ENCODE measurements at regions not wholly inside any gene's neighbourhood (a gene's known extent, or its start where the extent isn't known, plus 50 kb on each side); places are given as distances from the start of the nearest gene placed in this dataset.

DNA sequence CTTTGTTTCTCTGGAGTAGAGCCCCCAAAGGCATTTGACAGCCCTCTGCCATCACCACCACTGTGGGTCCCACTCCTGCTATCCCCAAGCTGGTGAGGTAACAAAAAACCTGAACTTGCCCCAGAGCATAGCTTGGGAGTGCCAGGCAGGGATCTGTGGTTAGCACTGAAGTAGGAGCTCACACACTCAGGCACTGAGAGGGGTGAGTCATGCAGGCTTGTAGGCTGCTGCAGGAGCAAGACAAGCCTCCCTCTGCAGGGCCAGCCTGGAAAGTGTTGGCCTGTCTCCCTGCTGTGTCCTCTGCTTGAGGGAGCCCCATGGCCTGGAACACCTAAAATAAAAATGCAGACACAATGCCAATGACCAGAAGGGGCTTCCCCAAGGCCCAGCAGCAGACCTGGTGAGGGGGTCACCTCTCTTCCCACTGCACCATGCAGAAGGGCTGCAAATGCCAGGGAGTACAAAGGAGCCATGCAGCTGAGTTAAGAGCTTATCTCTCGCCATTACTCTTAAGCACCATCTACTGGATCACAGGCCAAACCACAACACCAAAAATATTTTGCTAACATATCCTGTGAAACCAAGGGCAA is 108.9 kb upstream of the POGK start:
- H3K4me3 Mint-ChIP-seq, result no peak overlapping the region
- H3K36me3 Mint-ChIP-seq, result no peaks in the 10 kb centered on the region
- no peak for DNase-seq (ENCODE audit: low spot score in 2 of 2, unreplicated experiment in 2 of 2)
- H3K4me1 Mint-ChIP-seq, result no peaks in the 10 kb centered on the region
- peaks cover 72% of the 10 kb centered on the region for H3K9me3 Mint-ChIP-seq
- no peaks in the 10 kb centered on the region for H3K27me3 Mint-ChIP-seq (ENCODE audit: low read depth)
- H3K27ac Mint-ChIP-seq, result no peak overlapping the region
- TF ChIP-seq, protein P1, sequence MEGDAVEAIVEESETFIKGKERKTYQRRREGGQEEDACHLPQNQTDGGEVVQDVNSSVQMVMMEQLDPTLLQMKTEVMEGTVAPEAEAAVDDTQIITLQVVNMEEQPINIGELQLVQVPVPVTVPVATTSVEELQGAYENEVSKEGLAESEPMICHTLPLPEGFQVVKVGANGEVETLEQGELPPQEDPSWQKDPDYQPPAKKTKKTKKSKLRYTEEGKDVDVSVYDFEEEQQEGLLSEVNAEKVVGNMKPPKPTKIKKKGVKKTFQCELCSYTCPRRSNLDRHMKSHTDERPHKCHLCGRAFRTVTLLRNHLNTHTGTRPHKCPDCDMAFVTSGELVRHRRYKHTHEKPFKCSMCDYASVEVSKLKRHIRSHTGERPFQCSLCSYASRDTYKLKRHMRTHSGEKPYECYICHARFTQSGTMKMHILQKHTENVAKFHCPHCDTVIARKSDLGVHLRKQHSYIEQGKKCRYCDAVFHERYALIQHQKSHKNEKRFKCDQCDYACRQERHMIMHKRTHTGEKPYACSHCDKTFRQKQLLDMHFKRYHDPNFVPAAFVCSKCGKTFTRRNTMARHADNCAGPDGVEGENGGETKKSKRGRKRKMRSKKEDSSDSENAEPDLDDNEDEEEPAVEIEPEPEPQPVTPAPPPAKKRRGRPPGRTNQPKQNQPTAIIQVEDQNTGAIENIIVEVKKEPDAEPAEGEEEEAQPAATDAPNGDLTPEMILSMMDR (IDR thresholded peaks at IDR 0.05; ENCODE audit: unreplicated experiment), result no peak

DNA sequence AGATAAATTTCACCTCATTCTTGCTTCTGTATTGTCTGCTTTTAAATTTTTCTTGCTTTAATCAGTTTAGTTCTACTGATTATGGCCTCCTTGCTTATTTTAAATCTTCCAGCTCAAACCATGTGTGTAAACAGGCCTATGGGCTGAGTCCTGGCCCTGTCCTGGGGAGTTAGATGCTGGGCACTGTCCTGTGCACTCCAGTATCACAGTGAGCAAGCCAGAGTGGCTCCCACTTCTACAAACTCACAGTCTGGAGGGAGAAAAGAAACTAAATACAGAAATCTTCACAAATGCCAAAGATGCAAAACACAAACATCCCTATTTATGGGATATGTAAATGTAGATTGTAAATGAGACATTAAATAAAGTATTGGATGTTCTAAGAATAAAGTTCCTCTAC is 101.1 kb upstream of the POGK start:
- TF ChIP-seq, protein P1 (IDR thresholded peaks at IDR 0.05; ENCODE audit: unreplicated experiment), result no peak
- Mint-ChIP-seq H3K36me3 (no peaks in the 10 kb centered on the region), H3K4me3 (no peak overlapping the region), H3K4me1 (no peaks in the 10 kb centered on the region), H3K27ac (no peak overlapping the region), H3K27me3 (ENCODE audit: low read depth) (no peaks in the 10 kb centered on the region), H3K9me3 (peaks cover 25% of the 10 kb centered on the region)
- DNase-seq (ENCODE audit: low spot score in 2 of 2, unreplicated experiment in 2 of 2), result no peak

DNA sequence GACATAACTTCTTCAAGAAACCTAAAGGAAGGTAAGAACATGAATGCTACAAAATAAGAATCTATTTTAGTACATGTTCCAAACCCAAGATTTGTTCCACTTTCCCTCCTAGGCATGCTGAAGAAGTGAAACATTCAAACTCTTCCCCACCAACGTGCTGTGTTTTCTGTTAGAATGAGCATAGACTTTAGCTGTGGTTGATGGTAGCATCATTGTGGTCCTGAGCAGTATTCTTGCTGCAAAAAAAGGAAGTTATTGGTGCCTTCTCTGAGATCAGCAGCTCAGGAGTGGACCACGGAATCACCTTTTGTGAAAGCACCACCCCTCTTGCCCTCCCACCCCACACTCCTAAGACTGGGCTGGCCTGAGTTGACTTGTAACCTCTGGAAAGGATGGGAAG is 100.4 kb upstream of the POGK start:
- DNase-seq (ENCODE audit: low spot score in 2 of 2, unreplicated experiment in 2 of 2), result no peak
- H3K36me3 Mint-ChIP-seq, result no peaks in the 10 kb centered on the region
- H3K4me3 Mint-ChIP-seq, result no peak overlapping the region
- no peaks in the 10 kb centered on the region for H3K4me1 Mint-ChIP-seq
- peaks cover 21% of the 10 kb centered on the region for H3K9me3 Mint-ChIP-seq
- no peak overlapping the region for H3K27ac Mint-ChIP-seq
- H3K27me3 Mint-ChIP-seq (ENCODE audit: low read depth), result no peaks in the 10 kb centered on the region
- TF ChIP-seq, protein P1 (IDR thresholded peaks at IDR 0.05; ENCODE audit: unreplicated experiment), result no peak

DNA sequence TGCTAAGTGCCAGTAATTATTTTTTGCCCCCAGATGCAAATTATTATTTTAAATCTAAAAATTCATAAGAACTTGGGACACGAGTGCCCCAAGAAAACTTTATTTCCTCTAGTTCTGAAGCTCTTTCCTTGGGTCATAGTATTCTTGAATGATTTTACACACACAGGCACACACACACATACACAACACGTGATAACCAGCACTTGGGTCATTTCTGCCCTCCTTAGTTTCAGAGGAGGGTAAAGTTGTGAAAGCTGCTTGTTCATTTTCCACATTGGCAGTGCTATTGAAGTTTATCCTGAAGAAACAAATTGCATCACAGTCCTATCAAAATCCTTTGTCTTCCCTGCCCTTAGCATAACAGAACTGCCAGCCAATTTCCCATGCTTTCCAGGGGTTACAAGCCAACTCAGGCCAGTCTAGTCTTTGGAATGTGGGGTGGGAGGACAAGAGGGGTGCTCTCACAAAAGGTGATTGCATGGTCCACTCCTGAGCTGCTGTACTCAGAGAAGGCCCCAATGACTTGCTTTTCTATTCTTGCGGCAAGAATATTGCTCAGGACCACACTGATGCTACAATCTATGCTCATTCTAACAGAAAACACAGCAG is 98.5 kb upstream of the POGK start:
- no peak overlapping the region for H3K27ac Mint-ChIP-seq
- no peak for DNase-seq (ENCODE audit: low spot score in 2 of 2, unreplicated experiment in 2 of 2)

DNA sequence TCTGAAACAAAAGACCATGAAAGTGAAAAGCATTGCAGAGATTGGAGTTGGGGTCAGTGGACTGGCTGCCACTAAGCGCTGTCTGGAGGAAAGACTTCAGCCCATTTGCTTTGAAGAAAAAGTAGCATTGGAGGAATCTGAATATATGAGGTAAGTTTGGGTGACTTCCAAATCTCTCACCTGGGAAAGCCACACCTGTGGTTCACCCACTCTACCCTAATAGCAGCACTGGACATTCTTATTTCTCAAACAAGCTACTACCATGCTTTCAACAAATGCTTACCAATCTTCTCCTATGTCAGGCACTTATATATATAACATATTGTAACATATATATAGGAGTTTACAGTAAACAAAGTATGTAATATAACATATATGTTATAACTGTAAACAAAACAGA is 76.0 kb upstream of the POGK start:
- Mint-ChIP-seq H3K27ac (no peak overlapping the region), H3K36me3 (no peaks in the 10 kb centered on the region), H3K9me3 (no peaks in the 10 kb centered on the region), H3K27me3 (ENCODE audit: low read depth) (peaks cover 6% of the 10 kb centered on the region), H3K4me1 (no peaks in the 10 kb centered on the region), H3K4me3 (no peak overlapping the region)
- no peak for DNase-seq (ENCODE audit: low spot score in 2 of 2, unreplicated experiment in 2 of 2)
- TF ChIP-seq, protein P1 (IDR thresholded peaks at IDR 0.05; ENCODE audit: unreplicated experiment), result no peak

More for the DNA sequence above, 98.5 kb upstream of the POGK start:
- no peaks in the 10 kb centered on the region for H3K36me3 Mint-ChIP-seq
- no peak overlapping the region for H3K4me3 Mint-ChIP-seq
- H3K27me3 Mint-ChIP-seq (ENCODE audit: low read depth), result no peaks in the 10 kb centered on the region
- no peaks in the 10 kb centered on the region for H3K4me1 Mint-ChIP-seq
- peaks cover 19% of the 10 kb centered on the region for H3K9me3 Mint-ChIP-seq
- TF ChIP-seq, protein P1 (IDR thresholded peaks at IDR 0.05; ENCODE audit: unreplicated experiment), result no peak
